Liver (tissue), 8 donors: ENCODE measurements at regions not wholly inside any gene's neighbourhood (a gene's known extent, or its start where the extent isn't known, plus 50 kb on each side); places are given as distances from the start of the nearest gene placed in this dataset.

Experiments
- DNase-seq: peaks from one replicate; pipeline ENCODE4 v3.0.0-alpha.2; 2017; ENCODE audit warnings: low spot score
- H3K27ac ChIP-seq, 2 donors: one replicate each; pipeline ENCODE4 v1.7.0; 2013; ENCODE audit warnings: inconsistent platforms in 2 of 2, low read length in 2 of 2, control low read depth in 1 of 2, low read depth in 1 of 2, mild to moderate bottlenecking in 1 of 2
- H3K27me3 ChIP-seq, 4 donors: one replicate each; pipeline versions ENCODE4 v1.6.1 to v1.7.0; 2013; ENCODE audit warnings: low read length in 3 of 4, inconsistent platforms in 1 of 4, mild to moderate bottlenecking in 1 of 4, moderate library complexity in 1 of 4; ENCODE audit not compliant: control insufficient read depth in 4 of 4, insufficient read depth in 4 of 4
- H3K36me3 ChIP-seq, 4 donors: one replicate each; pipeline versions ENCODE4 v1.6.1 to v1.7.0; 2013; ENCODE audit warnings: low read length in 3 of 4, mild to moderate bottlenecking in 3 of 4, low read depth in 1 of 4, moderate library complexity in 1 of 4; ENCODE audit not compliant: control insufficient read depth in 4 of 4, insufficient read depth in 3 of 4
- H3K4me1 ChIP-seq, 4 donors: one replicate each; pipeline versions ENCODE4 v1.6.1 to v1.7.0; 2013; ENCODE audit warnings: low read length in 3 of 4, mild to moderate bottlenecking in 3 of 4, moderate library complexity in 1 of 4; ENCODE audit not compliant: control insufficient read depth in 4 of 4, insufficient read depth in 4 of 4
- H3K4me3 ChIP-seq, 3 donors: one replicate each; pipeline versions ENCODE4 v1.6.1 to v1.7.0; 2013; ENCODE audit warnings: low read length in 3 of 3, control low read depth in 1 of 3, low read depth in 1 of 3, mild to moderate bottlenecking in 1 of 3
- H3K9ac ChIP-seq, 2 donors: one replicate each; pipeline ENCODE4 v1.7.0; 2013; ENCODE audit warnings: low read length in 2 of 2, mild to moderate bottlenecking in 2 of 2, moderate library complexity in 2 of 2, control low read depth in 1 of 2, low read depth in 1 of 2
- H3K9me3 ChIP-seq, 4 donors: one replicate each; pipeline versions ENCODE4 v1.6.1 to v1.7.0; 2013; ENCODE audit warnings: low read length in 3 of 4; ENCODE audit not compliant: control insufficient read depth in 4 of 4
- ATF3 ChIP-seq: IDR thresholded peaks from 2 replicates; pipeline ENCODE4 v1.6.1; 2016; ENCODE audit warnings: antibody characterized with exemption
- CTCF ChIP-seq: fragments of 150-350 bp; IDR thresholded peaks from 2 replicates; pipeline ENCODE4 v1.5.1; 2017; ENCODE audit warnings: improper control_type of control experiment, low read depth, low read length; ENCODE audit not compliant: missing input control
- FOXA1 ChIP-seq: IDR thresholded peaks from 2 replicates; pipeline ENCODE4 v1.6.1; 2016; ENCODE audit warnings: antibody characterized with exemption
- FOXA2 ChIP-seq: IDR thresholded peaks from 2 replicates; pipeline ENCODE4 v1.6.1; 2016; ENCODE audit warnings: antibody characterized with exemption
- GABPA ChIP-seq, 2 donors: IDR thresholded peaks in 1 of 2; conservative IDR thresholded peaks in 1 of 2; 2 replicates each; pipeline ENCODE4 v1.6.1; 2016; ENCODE audit warnings: antibody characterized with exemption in 2 of 2, mild to moderate bottlenecking in 1 of 2, moderate library complexity in 1 of 2
- HNF4A ChIP-seq, 2 donors: conservative IDR thresholded peaks; 2 replicates each; pipeline ENCODE4 v1.6.1; 2016; ENCODE audit warnings: antibody characterized with exemption in 2 of 2, mild to moderate bottlenecking in 2 of 2
- HNF4G ChIP-seq: IDR thresholded peaks from 2 replicates; pipeline ENCODE4 v1.6.1; 2016; ENCODE audit warnings: antibody characterized with exemption
- JUND ChIP-seq, 2 donors: IDR thresholded peaks; 2 replicates each; pipeline ENCODE4 v1.6.1; 2016; ENCODE audit warnings: antibody characterized with exemption in 2 of 2
- MAX ChIP-seq: IDR thresholded peaks from 2 replicates; pipeline ENCODE4 v1.6.1; 2016; ENCODE audit warnings: antibody characterized with exemption
- NR2F2 ChIP-seq: IDR thresholded peaks from 2 replicates; pipeline ENCODE4 v1.6.1; 2016; ENCODE audit warnings: antibody characterized with exemption
- REST ChIP-seq: IDR thresholded peaks from 2 replicates; pipeline ENCODE4 v1.6.1; 2016; ENCODE audit warnings: antibody characterized with exemption, mild to moderate bottlenecking
- RXRA ChIP-seq, 2 donors: IDR thresholded peaks; 2 replicates each; pipeline ENCODE4 v1.6.1; 2017 to 2018; ENCODE audit warnings: antibody characterized with exemption in 2 of 2, mild to moderate bottlenecking in 1 of 2
- TAF1 ChIP-seq: conservative IDR thresholded peaks from 2 replicates; pipeline ENCODE4 v1.6.1; 2016; ENCODE audit warnings: antibody characterized with exemption, mild to moderate bottlenecking
- YY1 ChIP-seq: IDR thresholded peaks from 2 replicates; pipeline ENCODE4 v1.6.1; 2016; ENCODE audit warnings: antibody characterized with exemption, mild to moderate bottlenecking
- WGBS: extraction: QIAGEN DNeasy Blood & Tissue Kit; methylation state at CpG from one replicate; pipeline ENCODE4 v1.1.7; 2013; 5-methylcytosine and 5-hydroxymethylcytosine counted together
- donor health status: healthy.
- donor health status: healthy.
- donor health status: healthy.
- donor health status: healthy.
- donor health status: healthy.

GRCh38 chr12:92432724-92433441 is 269.9 kb upstream of the PLEKHG7 start:
- no peak overlapping the region for H3K4me3 ChIP-seq
- no peak overlapping the region for H3K27ac ChIP-seq

GRCh38 chr12:92431146-92431545 is 271.6 kb upstream of the PLEKHG7 start:
- Histone ChIP-seq H3K27ac (no peak overlapping the region), H3K4me1 (no peaks in the 10 kb centered on the region), H3K36me3 (no peaks in the 10 kb centered on the region), H3K4me3 (no peak overlapping the region), H3K9me3 (no peaks in the 10 kb centered on the region), H3K27me3 (no peaks in the 10 kb centered on the region), H3K9ac (no peak overlapping the region)
- TF ChIP-seq GABPA (IDR thresholded peaks at IDR 0.05 in 1 of 2, conservative IDR thresholded peaks at IDR 0.05 in 1 of 2), result no peak
- no peak for TF ChIP-seq FOXA1
- TF ChIP-seq ATF3, result no peak
- no peak for TF ChIP-seq CTCF
- no peak for TF ChIP-seq HNF4G
- no peak for TF ChIP-seq JUND (IDR thresholded peaks at IDR 0.05)
- no peak for TF ChIP-seq FOXA2
- no peak for TF ChIP-seq MAX
- no peak for TF ChIP-seq YY1
- 89% methylated on average over 5 of the region's 5 CpGs for WGBS
- DNase-seq, result no peak

More at GRCh38 chr12:92432724-92433441, 269.9 kb upstream of the PLEKHG7 start:
- 90% methylated on average over 4 of the region's 4 CpGs for WGBS
- H3K36me3 ChIP-seq, result no peaks in the 10 kb centered on the region
- no peak for DNase-seq
- no peaks in the 10 kb centered on the region for H3K4me1 ChIP-seq
- H3K9me3 ChIP-seq, result no peaks in the 10 kb centered on the region
- TF ChIP-seq CTCF, result no peak
- no peak for TF ChIP-seq HNF4A (conservative IDR thresholded peaks at IDR 0.05)
- no peak for TF ChIP-seq REST
- TF ChIP-seq NR2F2, result no peak
- TF ChIP-seq TAF1, result no peak
- TF ChIP-seq FOXA2, result no peak
- no peak for TF ChIP-seq FOXA1
- TF ChIP-seq JUND (IDR thresholded peaks at IDR 0.05), result no peak
- TF ChIP-seq RXRA (IDR thresholded peaks at IDR 0.05), result no peak
- no peak overlapping the region for H3K9ac ChIP-seq
- H3K27me3 ChIP-seq, result no peaks in the 10 kb centered on the region
